ENCODE measurements at regions not wholly inside any gene's neighbourhood (a gene's known extent, or its start where the extent isn't known, plus 50 kb on each side); places are given as distances from the start of the nearest gene placed in this dataset.
A peak's percentile ranks its signal among the peaks of the same experiment; 100 is the strongest.
"Not testable (repeated sequence)": the region's sequence is repeated elsewhere in the genome, so short reads cannot be mapped to it uniquely, and the experiment has no call there.

DNA sequence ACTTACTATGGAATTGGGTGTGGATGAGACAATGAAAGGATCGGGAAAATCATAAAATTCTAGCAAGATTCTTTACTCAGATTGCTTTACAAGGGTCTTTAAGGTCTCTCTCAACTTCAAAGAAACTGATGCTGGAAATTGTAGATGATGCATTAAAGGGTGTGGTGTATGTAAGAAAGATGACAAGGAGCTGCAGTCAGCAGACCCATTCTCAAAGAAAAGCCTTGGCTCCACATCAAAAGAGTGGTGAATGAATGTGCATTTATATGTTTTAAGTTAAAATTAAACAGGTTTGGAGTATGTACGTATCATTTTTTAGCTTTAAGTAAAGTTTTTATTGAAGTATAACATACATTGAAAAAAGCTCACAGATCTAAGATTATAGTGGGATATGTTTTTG lies 194.5 kb downstream of the C12orf75 start:
- DNase-seq (ENCODE audit: low spot score), result no peak

DNA sequence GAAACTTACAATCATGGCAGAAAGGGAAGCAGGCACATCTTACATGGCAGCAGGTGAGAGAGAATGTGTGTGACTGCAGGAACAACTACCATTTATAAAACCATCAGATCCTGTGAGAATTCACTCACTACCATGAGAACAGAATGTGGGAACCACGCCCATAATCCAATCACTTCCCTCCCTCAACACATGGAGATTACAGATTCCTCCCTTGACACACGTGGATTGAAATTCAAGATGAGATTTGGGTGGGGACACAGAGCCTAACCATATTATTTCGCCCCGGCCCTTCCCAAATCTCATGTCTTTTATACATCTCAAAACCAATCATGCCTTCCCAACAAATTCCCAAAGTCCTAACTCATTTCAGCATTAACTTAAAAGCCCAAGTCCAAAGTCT lies 203.6 kb downstream of the C12orf75 start:
- DNase-seq (ENCODE audit: low spot score), result no peak

- DNase-seq (ENCODE audit: low spot score), result not testable (repeated sequence)
These were observed 204.5 kb downstream of the C12orf75 start for GRCh38 chr12:105535033-105535432.

GRCh38 chr12:105538880-105539279 lies 208.4 kb downstream of the C12orf75 start:
- peak; percentile 78 for DNase-seq (ENCODE audit: low spot score)

DNA sequence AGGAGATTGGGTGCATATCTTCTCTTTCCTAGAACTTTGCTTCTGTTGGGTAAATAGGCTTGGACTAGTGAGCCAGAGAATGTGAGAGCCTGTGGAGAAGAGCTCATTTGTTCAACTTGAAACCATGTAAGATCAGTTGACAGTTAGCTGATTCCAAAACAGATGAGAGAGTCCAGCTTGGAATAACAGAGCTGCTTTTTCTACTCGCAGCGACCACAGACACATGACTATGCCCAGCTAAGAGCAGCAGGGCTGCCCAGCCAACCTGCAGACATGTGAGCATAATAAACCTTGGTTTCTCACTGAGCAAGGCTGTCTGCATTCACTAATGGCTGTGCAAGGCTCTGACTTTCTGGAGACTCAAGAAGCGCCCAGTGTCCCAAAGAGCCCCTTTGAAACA lies 209.2 kb downstream of the C12orf75 start:
- no peak for DNase-seq (ENCODE audit: low spot score)

DNA sequence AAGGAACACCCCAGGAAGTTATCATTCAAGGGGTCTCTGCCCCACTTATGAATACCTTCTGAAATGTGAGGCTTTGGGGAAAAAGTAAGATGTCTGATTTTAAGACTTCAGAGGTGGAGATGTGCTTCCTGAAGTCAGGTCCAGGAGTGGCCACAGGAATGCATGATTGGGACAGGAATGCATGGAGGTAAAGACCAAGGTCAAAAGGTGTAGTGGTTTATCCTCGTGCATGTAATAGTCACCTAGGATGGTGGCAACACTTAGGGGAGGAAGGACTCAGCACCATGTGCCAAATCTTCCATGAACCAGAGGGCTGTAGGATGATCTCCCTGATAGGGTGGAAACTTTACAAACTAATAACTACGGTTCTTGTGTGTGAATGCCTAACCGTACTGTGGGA lies 217.3 kb downstream of the C12orf75 start:
- DNase-seq (ENCODE audit: low spot score), result no peak

DNA sequence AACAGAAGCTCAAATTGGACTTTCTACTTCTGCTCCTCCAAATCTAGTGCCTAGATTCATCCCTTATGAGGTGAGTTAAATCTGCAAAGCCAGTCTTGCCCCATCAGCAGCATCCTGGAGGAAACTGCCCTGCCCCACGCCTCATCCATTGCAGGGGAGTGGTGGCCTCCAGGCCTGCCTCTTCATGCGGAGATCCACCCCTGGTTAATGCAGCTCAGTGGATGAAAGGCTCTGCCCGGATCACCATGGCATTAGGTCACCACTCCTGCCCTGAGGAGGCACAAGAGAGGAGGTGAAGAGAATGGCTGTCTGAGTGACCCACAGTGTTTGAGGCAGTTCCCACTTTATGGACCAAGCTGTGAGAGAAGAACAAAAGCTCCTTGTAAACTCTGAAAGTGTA lies 218.1 kb downstream of the C12orf75 start:
- DNase-seq (ENCODE audit: low spot score), result no peak

- DNase-seq (ENCODE audit: low spot score), result no peak
These were observed 221.6 kb downstream of the C12orf75 start for GRCh38 chr12:105552056-105552455.

GRCh38 chr12:105554223-105554678 lies 223.8 kb downstream of the C12orf75 start:
- DNase-seq (ENCODE audit: low spot score), result no peak

- no peak for DNase-seq (ENCODE audit: low spot score)
These were observed 224.4 kb downstream of the C12orf75 start for GRCh38 chr12:105554856-105555255.

DNA sequence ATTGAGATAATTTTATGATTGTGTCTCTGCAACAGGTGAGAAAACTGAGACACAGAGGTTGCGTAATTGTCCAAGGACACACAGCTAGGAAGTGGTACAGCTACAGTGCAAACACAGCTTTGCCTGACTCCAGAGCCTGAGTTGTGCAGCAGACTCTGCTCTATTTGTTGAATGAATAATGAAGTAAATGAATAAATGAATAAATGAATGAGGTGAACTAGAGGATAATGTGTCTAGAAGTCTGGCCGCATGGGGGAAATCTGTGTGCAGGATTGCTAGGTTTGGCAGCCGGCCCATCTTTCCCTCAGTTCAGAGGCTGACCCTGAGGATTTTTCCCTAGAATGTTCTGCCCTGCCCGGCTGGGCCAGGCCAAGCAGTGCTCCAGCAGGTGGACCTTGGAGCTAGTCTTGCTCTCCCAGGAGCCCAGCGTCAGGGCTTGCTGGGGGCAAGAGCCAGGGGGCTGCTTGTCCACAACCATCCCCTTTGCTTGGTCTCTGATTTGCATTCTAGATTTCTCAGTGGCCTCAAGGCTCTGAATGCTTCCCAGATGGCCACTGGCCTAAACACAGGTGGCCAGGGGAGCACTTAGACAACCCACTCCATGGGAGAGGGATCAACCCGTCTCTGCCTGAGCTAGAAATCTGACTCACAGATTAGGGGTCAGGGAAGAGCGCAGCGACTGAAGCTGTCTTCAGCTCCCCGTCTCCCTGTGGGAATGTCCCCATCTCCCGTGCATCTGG lies 225.2 kb downstream of the C12orf75 start:
- DNase-seq (ENCODE audit: low spot score), result no peak

GRCh38 chr12:105559310-105559709 lies 228.8 kb downstream of the C12orf75 start:
- DNase-seq (ENCODE audit: low spot score), result no peak

GRCh38 chr12:105561546-105562198 lies 231.2 kb downstream of the C12orf75 start:
- DNase-seq (ENCODE audit: low spot score), result no peak

DNA sequence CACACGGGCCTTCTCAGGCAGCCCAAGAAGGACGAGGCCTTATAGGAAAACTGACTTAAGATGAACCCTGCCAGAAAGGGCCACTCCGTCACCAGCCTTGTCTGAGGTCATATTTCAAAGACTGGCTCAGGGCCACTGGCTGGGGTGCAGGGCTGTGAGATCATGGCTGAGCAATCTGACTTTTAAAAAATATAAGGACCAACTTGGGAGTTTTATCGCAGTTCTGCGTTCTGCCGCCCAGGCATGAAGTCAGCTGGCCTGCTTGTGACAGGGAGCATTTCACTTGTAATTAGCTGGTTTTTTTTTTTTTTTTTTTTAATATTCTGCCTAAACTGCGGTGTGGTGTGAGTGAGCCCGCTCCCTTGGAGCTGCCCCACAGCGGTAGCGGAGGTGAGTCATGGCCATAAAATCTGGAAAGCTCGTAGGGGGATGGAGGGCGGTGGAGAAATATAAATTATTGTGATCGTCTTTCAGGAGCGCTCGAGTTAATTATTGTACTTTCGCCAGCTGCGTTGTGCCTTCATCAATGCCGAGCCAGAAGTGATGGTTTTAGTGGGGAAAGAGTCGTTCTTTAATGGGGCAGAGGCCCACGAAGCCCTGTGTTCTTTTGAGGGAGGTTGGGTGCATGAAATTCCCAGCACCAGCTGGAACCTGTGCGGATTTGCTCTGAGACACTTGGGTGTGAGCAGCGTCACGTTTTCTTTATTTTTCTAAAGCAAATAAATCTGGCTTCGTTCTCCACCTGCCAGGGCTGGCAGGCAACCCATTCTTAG lies 231.9 kb downstream of the C12orf75 start:
- DNase-seq (ENCODE audit: low spot score), result peak; percentile 47

DNA sequence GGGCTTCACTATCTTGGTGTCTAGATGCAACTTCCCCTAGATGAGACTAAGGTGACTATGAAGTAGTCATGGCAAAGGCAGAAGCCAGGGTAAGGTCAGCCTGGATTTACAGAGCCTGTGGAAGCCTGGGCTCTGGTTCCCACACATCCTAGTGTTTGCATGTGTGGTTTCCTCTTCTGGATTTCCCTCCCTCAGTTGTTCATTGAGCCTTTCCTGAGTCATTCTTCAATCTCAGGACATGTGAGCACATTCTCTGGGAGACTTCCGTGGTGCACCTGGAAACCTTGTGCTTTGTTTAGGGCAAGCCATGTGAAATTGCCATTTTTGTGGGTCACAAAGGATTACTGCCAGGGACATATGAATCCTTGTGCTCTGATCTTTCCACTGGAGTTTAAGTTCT lies 236.6 kb downstream of the C12orf75 start:
- no peak for DNase-seq (ENCODE audit: low spot score)

GRCh38 chr12:105569886-105570285 lies 239.4 kb downstream of the C12orf75 start:
- no peak for DNase-seq (ENCODE audit: low spot score)

DNA sequence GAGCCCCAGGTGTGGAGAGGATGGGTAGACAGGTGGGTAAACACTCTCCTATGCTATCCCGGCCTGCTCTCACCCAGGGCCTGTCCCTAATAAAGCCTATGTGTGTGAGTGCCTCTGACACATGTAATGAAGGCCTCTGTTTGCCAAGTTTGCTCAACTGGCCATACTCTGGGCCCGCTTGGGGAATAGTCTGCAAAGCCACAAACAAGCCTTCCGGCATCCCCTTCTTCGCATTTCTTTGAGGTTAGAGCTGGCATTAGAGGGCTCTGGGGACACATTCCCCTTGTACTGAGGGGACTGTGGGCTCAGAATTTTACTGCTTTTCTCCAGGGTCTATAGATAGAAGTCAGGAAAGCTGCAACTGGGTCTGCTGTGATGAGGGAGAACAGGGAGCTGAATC lies 240.5 kb downstream of the C12orf75 start:
- DNase-seq (ENCODE audit: low spot score), result no peak

- no peak for DNase-seq (ENCODE audit: low spot score)
These were observed 243.1 kb downstream of the C12orf75 start for GRCh38 chr12:105573574-105573973.

GRCh38 chr12:105574056-105574715 lies 243.7 kb downstream of the C12orf75 start:
- no peak for DNase-seq (ENCODE audit: low spot score)

DNA sequence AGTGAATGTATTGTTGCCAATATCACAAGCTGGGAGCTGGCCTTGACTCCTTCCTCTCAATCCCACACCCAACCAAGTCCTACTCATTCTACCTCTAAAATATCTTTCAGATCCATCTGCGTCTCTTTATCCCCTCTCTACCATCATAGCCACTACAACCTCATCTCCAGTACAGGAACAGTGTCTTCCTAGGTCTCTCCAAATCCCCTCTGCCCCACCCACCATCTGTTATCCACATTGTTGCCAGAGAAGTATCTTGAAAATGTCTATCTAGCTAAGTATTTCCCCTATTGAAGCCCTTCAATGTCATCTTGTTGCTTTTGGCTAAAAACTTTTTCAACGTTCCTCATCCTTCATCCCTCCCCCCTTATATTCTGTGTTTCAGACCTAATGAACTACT lies 244.7 kb downstream of the C12orf75 start:
- DNase-seq (ENCODE audit: low spot score), result no peak

GRCh38 chr12:105576261-105576660 lies 245.8 kb downstream of the C12orf75 start:
- DNase-seq (ENCODE audit: low spot score), result no peak

GRCh38 chr12:105580821-105581352 lies 250.4 kb downstream of the C12orf75 start:
- no peak for DNase-seq (ENCODE audit: low spot score)
